ENCODE measurements at regions not wholly inside any gene's neighbourhood (a gene's known extent, or its start where the extent isn't known, plus 50 kb on each side); places are given as distances from the start of the nearest gene placed in this dataset.

- Mint-ChIP-seq H3K36me3 (no peaks in the 10 kb centered on the region), H3K27ac (no peak overlapping the region), H3K4me1 (no peaks in the 10 kb centered on the region), H3K27me3 (no peaks in the 10 kb centered on the region), H3K9me3 (peaks cover 0 to 15% (median 6%) of the 10 kb centered on the region in 8 donors), H3K4me3 (no peak overlapping the region)
- Histone ChIP-seq H3K36me3 (ENCODE audit: insufficient read depth, low read length) (no peaks in the 10 kb centered on the region), H3K27me3 (ENCODE audit: insufficient read depth, low read length) (no peaks in the 10 kb centered on the region), H3K9me3 (ENCODE audit: control insufficient read depth in 1 of 2, low read length in 2 of 2) (no peaks in the 10 kb centered on the region), H3K27ac (ENCODE audit: low read depth, low read length) (no peak overlapping the region), H3K4me3 (ENCODE audit: low read length in 2 of 2) (no peak overlapping the region), H3K4me1 (ENCODE audit: insufficient read depth, low read length) (no peaks in the 10 kb centered on the region)
- intact Hi-C loops (cut with micrococcal nuclease), result no loop called here
- no peak for DNase-seq
- ChIA-PET POLR2A (ENCODE audit: partially characterized antibody) (no interaction called here), CTCF (ENCODE audit: partially characterized antibody) (no interaction called here)
Measured at GRCh38 chr2:142580691-142581090, 296.8 kb upstream of the KYNU start.

GRCh38 chr2:142575561-142575960 lies 301.9 kb upstream of the KYNU start:
- Histone ChIP-seq H3K4me3 (ENCODE audit: low read length in 2 of 2) (no peak overlapping the region), H3K27ac (ENCODE audit: low read depth, low read length) (no peak overlapping the region), H3K4me1 (ENCODE audit: insufficient read depth, low read length) (no peaks in the 10 kb centered on the region), H3K27me3 (ENCODE audit: insufficient read depth, low read length) (no peaks in the 10 kb centered on the region), H3K36me3 (ENCODE audit: insufficient read depth, low read length) (no peaks in the 10 kb centered on the region), H3K9me3 (ENCODE audit: control insufficient read depth in 1 of 2, low read length in 2 of 2) (no peaks in the 10 kb centered on the region)
- Mint-ChIP-seq H3K9me3 (peaks cover 2 to 14% (median 4%) of the 10 kb centered on the region in 8 donors), H3K4me3 (no peak overlapping the region), H3K27ac (no peak overlapping the region), H3K4me1 (no peaks in the 10 kb centered on the region), H3K27me3 (no peaks in the 10 kb centered on the region), H3K36me3 (no peaks in the 10 kb centered on the region)
- CTCF ChIA-PET (ENCODE audit: partially characterized antibody), result no interaction called here
- POLR2A ChIA-PET (ENCODE audit: partially characterized antibody), result no interaction called here
- intact Hi-C loops (cut with micrococcal nuclease), result no loop called here
- no peak for DNase-seq

GRCh38 chr2:142574388-142574787 lies 303.1 kb upstream of the KYNU start:
- Mint-ChIP-seq H3K27ac (no peak overlapping the region), H3K4me3 (no peak overlapping the region)

GRCh38 chr2:142572346-142573132 lies 304.9 kb upstream of the KYNU start:
- POLR2A ChIA-PET (ENCODE audit: partially characterized antibody), result no interaction called here
- Histone ChIP-seq H3K4me3 (ENCODE audit: low read length in 2 of 2) (no peak overlapping the region), H3K27ac (ENCODE audit: low read depth, low read length) (no peak overlapping the region), H3K4me1 (ENCODE audit: insufficient read depth, low read length) (no peaks in the 10 kb centered on the region), H3K9me3 (ENCODE audit: control insufficient read depth in 1 of 2, low read length in 2 of 2) (no peaks in the 10 kb centered on the region), H3K27me3 (ENCODE audit: insufficient read depth, low read length) (no peaks in the 10 kb centered on the region), H3K36me3 (ENCODE audit: insufficient read depth, low read length) (no peaks in the 10 kb centered on the region)
- H3K4me1 Mint-ChIP-seq, result no peaks in the 10 kb centered on the region
- peaks cover 0 to 11% (median 5%) of the 10 kb centered on the region in 8 donors for H3K9me3 Mint-ChIP-seq
- no peaks in the 10 kb centered on the region for H3K36me3 Mint-ChIP-seq
- H3K27me3 Mint-ChIP-seq, result no peaks in the 10 kb centered on the region
- intact Hi-C loops (cut with micrococcal nuclease), result no loop called here
- CTCF ChIA-PET (ENCODE audit: partially characterized antibody), result no interaction called here
- no peak for DNase-seq
- H3K27ac Mint-ChIP-seq, result no peak overlapping the region
- H3K4me3 Mint-ChIP-seq, result no peak overlapping the region

More at GRCh38 chr2:142574388-142574787, 303.1 kb upstream of the KYNU start:
- no peak for DNase-seq
- H3K9me3 ChIP-seq (ENCODE audit: control insufficient read depth in 1 of 2, low read length in 2 of 2), result no peaks in the 10 kb centered on the region
- Mint-ChIP-seq H3K36me3 (no peaks in the 10 kb centered on the region), H3K27me3 (no peaks in the 10 kb centered on the region), H3K4me1 (no peaks in the 10 kb centered on the region), H3K9me3 (peaks cover 0 to 16% (median 5%) of the 10 kb centered on the region in 8 donors)
- H3K27ac ChIP-seq (ENCODE audit: low read depth, low read length), result no peak overlapping the region
- ChIA-PET POLR2A (ENCODE audit: partially characterized antibody) (no interaction called here), CTCF (ENCODE audit: partially characterized antibody) (no interaction called here)
- no peak overlapping the region for H3K4me3 ChIP-seq (ENCODE audit: low read length in 2 of 2)
- H3K27me3 ChIP-seq (ENCODE audit: insufficient read depth, low read length), result no peaks in the 10 kb centered on the region
- no peaks in the 10 kb centered on the region for H3K36me3 ChIP-seq (ENCODE audit: insufficient read depth, low read length)
- no peaks in the 10 kb centered on the region for H3K4me1 ChIP-seq (ENCODE audit: insufficient read depth, low read length)
- intact Hi-C loops (cut with micrococcal nuclease), result no loop called here

GRCh38 chr2:142571934-142572333 lies 305.5 kb upstream of the KYNU start:
- no peaks in the 10 kb centered on the region for H3K36me3 ChIP-seq (ENCODE audit: insufficient read depth, low read length)
- H3K27me3 ChIP-seq (ENCODE audit: insufficient read depth, low read length), result no peaks in the 10 kb centered on the region
- peaks cover 0 to 11% (median 5%) of the 10 kb centered on the region in 8 donors for H3K9me3 Mint-ChIP-seq
- intact Hi-C loops (cut with micrococcal nuclease), result no loop called here
- POLR2A ChIA-PET (ENCODE audit: partially characterized antibody), result no interaction called here
- H3K27ac ChIP-seq (ENCODE audit: low read depth, low read length), result no peak overlapping the region
- CTCF ChIA-PET (ENCODE audit: partially characterized antibody), result no interaction called here
- no peaks in the 10 kb centered on the region for H3K9me3 ChIP-seq (ENCODE audit: control insufficient read depth in 1 of 2, low read length in 2 of 2)
- no peaks in the 10 kb centered on the region for H3K4me1 ChIP-seq (ENCODE audit: insufficient read depth, low read length)
- H3K36me3 Mint-ChIP-seq, result no peaks in the 10 kb centered on the region
- no peaks in the 10 kb centered on the region for H3K27me3 Mint-ChIP-seq
- H3K4me3 Mint-ChIP-seq, result no peak overlapping the region
- no peak overlapping the region for H3K27ac Mint-ChIP-seq
- no peaks in the 10 kb centered on the region for H3K4me1 Mint-ChIP-seq
- no peak for DNase-seq
- no peak overlapping the region for H3K4me3 ChIP-seq (ENCODE audit: low read length in 2 of 2)

GRCh38 chr2:142562900-142563299 lies 314.6 kb upstream of the KYNU start:
- Histone ChIP-seq H3K9me3 (ENCODE audit: control insufficient read depth in 1 of 2, low read length in 2 of 2) (no peaks in the 10 kb centered on the region), H3K27me3 (ENCODE audit: insufficient read depth, low read length) (no peaks in the 10 kb centered on the region), H3K27ac (ENCODE audit: low read depth, low read length) (no peak overlapping the region), H3K4me1 (ENCODE audit: insufficient read depth, low read length) (no peaks in the 10 kb centered on the region), H3K4me3 (ENCODE audit: low read length in 2 of 2) (no peak overlapping the region), H3K36me3 (ENCODE audit: insufficient read depth, low read length) (no peaks in the 10 kb centered on the region)
- no peaks in the 10 kb centered on the region for H3K4me1 Mint-ChIP-seq
- CTCF ChIA-PET (ENCODE audit: partially characterized antibody), result no interaction called here
- POLR2A ChIA-PET (ENCODE audit: partially characterized antibody), result no interaction called here
- H3K27ac Mint-ChIP-seq, result no peak overlapping the region
- no peak overlapping the region for H3K4me3 Mint-ChIP-seq
- no peaks in the 10 kb centered on the region for H3K27me3 Mint-ChIP-seq
- DNase-seq, result peak in 1 of 5 donors; percentile 15
- intact Hi-C loops (cut with micrococcal nuclease), result no loop called here
- H3K36me3 Mint-ChIP-seq, result no peaks in the 10 kb centered on the region
- peaks cover 0 to 6% (median 3%) of the 10 kb centered on the region in 8 donors for H3K9me3 Mint-ChIP-seq

GRCh38 chr2:142561656-142562055 lies 315.8 kb upstream of the KYNU start:
- no peak for DNase-seq
- Mint-ChIP-seq H3K27me3 (no peaks in the 10 kb centered on the region), H3K9me3 (peaks cover 0 to 6% (median 3%) of the 10 kb centered on the region in 8 donors), H3K27ac (no peak overlapping the region), H3K36me3 (no peaks in the 10 kb centered on the region), H3K4me1 (no peaks in the 10 kb centered on the region), H3K4me3 (no peak overlapping the region)
- ChIA-PET POLR2A (ENCODE audit: partially characterized antibody) (no interaction called here), CTCF (ENCODE audit: partially characterized antibody) (no interaction called here)
- Histone ChIP-seq H3K27me3 (ENCODE audit: insufficient read depth, low read length) (no peaks in the 10 kb centered on the region), H3K4me1 (ENCODE audit: insufficient read depth, low read length) (no peaks in the 10 kb centered on the region), H3K9me3 (ENCODE audit: control insufficient read depth in 1 of 2, low read length in 2 of 2) (no peaks in the 10 kb centered on the region), H3K4me3 (ENCODE audit: low read length in 2 of 2) (no peak overlapping the region), H3K27ac (ENCODE audit: low read depth, low read length) (no peak overlapping the region), H3K36me3 (ENCODE audit: insufficient read depth, low read length) (no peaks in the 10 kb centered on the region)
- intact Hi-C loops (cut with micrococcal nuclease), result no loop called here

All from CD4-positive, alpha-beta memory T cell (primary cell).